AG10803 (cell line): ENCODE measurements at regions not wholly inside any gene's neighbourhood (a gene's known extent, or its start where the extent isn't known, plus 50 kb on each side); places are given as distances from the start of the nearest gene placed in this dataset.

ENCODE experiments used
- DNase-seq: peaks from one replicate; pipeline ENCODE4 v3.0.0; 2010; ENCODE audit warnings: low read depth
- H3K4me3 ChIP-seq: 2 replicates; pipeline ENCODE4 v1.5.1; 2011; ENCODE audit warnings: mild to moderate bottlenecking, low read length, control low read depth
- CTCF ChIP-seq: conservative IDR thresholded peaks from 2 replicates; pipeline ENCODE4 v1.5.1; 2011; ENCODE audit warnings: mild to moderate bottlenecking, low read length, control low read depth, inconsistent platforms

GRCh38 chr2:47655563-47655880, 84.7 kb upstream of the KCNK12 start:
- TF ChIP-seq CTCF = no peak
- DNase-seq = no peak
- no peak overlapping the region for H3K4me3 ChIP-seq

- no peak overlapping the region for H3K4me3 ChIP-seq
- DNase-seq = no peak
- no peak for TF ChIP-seq CTCF
Measured at GRCh38 chr2:47654790-47655562, 84.2 kb upstream of the KCNK12 start.

GRCh38 chr2:47653902-47654789, 83.4 kb upstream of the KCNK12 start:
- H3K4me3 ChIP-seq = no peak overlapping the region
- TF ChIP-seq CTCF = no peak
- no peak for DNase-seq

GRCh38 chr2:47653036-47653435, 82.3 kb upstream of the KCNK12 start:
- no peak for TF ChIP-seq CTCF

GRCh38 chr2:47652061-47652690, 81.4 kb upstream of the KCNK12 start:
- no peak overlapping the region for H3K4me3 ChIP-seq
- DNase-seq = no peak
- TF ChIP-seq CTCF = no peak

More at GRCh38 chr2:47653036-47653435, 82.3 kb upstream of the KCNK12 start:
- H3K4me3 ChIP-seq = no peak overlapping the region
- DNase-seq = no peak

- no peak for DNase-seq
- no peak for TF ChIP-seq CTCF
Measured at GRCh38 chr2:47651296-47651695, 80.5 kb upstream of the KCNK12 start.

More at GRCh38 chr2:47651296-47651695, 80.5 kb upstream of the KCNK12 start:
- H3K4me3 ChIP-seq = no peak overlapping the region
